Neutrophil (primary cell): ENCODE measurements at regions not wholly inside any gene's neighbourhood (a gene's known extent, or its start where the extent isn't known, plus 50 kb on each side); places are given as distances from the start of the nearest gene placed in this dataset.

ENCODE experiments used
- H3K27ac ChIP-seq: fragments of 200-600 bp; sonication (generic); 2 replicates; pipeline ENCODE4 v1.5.1; 2016; ENCODE audit warnings: mild to moderate bottlenecking, moderate library complexity
- H3K27me3 ChIP-seq: fragments of 200-600 bp; sonication (generic); 2 replicates; pipeline ENCODE4 v1.6.0; 2016; ENCODE audit warnings: mild to moderate bottlenecking
- H3K36me3 ChIP-seq: fragments of 200-600 bp; sonication (generic); 2 replicates; pipeline ENCODE4 v1.5.1; 2017
- H3K4me1 ChIP-seq, 2 experiments: fragments of 200-600 bp in 1 of 2; sonication (generic) in 1 of 2; 1 replicate in 1 of 2; 2 replicates in 1 of 2; pipeline versions ENCODE4 v1.5.1 to v1.6.1; 2013 to 2016; ENCODE audit warnings: low read depth in 1 of 2, low read length in 1 of 2, mild to moderate bottlenecking in 1 of 2, moderate library complexity in 1 of 2; ENCODE audit not compliant: control insufficient read depth in 1 of 2, insufficient read depth in 1 of 2
- H3K4me3 ChIP-seq, 2 experiments: fragments of 200-600 bp in 1 of 2; sonication (generic) in 1 of 2; 1 replicate in 1 of 2; 2 replicates in 1 of 2; pipeline ENCODE4 v1.5.1; 2013 to 2016; ENCODE audit warnings: low read depth in 1 of 2, low read length in 1 of 2, mild to moderate bottlenecking in 1 of 2, moderate library complexity in 1 of 2
- H3K9me3 ChIP-seq: fragments of 200-600 bp; sonication (generic); 2 replicates; pipeline ENCODE4 v1.5.1; 2016
- TF ChIP-seq, protein P1 (sequence below): fragments of 200-600 bp; sonication (generic); IDR thresholded peaks from 2 replicates; pipeline ENCODE4 v1.5.1; 2016; ENCODE audit warnings: antibody characterized with exemption

DNA sequence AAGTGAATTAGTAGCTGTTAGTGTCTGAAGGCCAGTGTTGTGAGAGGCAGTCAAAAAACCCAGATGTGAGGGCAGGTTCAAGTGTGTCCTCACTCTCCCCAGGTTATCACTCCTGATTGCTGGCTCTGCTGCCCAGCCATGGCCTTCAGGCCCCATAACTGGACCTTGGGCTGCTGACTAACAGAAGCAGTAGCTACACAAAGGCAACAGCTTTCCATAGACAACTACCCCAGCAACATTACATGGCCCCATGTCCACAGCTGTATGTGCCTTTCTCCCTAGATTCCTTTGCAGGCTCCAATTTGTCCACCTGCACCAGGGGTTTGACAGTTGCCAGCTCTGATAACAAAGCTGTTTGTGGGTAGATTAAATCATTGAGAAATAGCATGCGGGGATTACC is 297.8 kb downstream of the ARL4A start:
- Histone ChIP-seq H3K36me3 (no peaks in the 10 kb centered on the region), H3K27ac (no peak overlapping the region), H3K4me1 (no peaks in the 10 kb centered on the region)

DNA sequence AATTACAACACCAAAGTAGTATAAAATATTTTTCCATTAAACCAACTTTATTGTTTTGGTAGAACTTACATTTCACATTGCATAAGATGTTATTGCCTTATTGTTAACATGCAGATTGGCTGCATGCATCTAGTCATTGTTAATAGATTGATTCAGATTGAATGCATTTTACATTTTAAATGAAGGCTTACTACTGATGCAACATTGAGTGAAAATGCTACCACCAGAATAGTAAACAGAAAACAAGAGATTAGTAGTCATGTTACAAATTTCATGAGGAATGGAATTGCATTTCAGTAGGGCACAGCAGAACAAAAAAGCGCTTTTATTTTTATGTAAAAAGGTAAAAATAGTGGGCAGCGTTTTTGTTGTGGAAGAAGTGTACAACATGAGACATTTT is 298.3 kb downstream of the ARL4A start:
- Histone ChIP-seq H3K4me1 (no peaks in the 10 kb centered on the region), H3K27ac (no peak overlapping the region), H3K4me3 (no peak overlapping the region), H3K9me3 (no peaks in the 10 kb centered on the region), H3K27me3 (no peaks in the 10 kb centered on the region), H3K36me3 (no peaks in the 10 kb centered on the region)
- TF ChIP-seq, protein P1, sequence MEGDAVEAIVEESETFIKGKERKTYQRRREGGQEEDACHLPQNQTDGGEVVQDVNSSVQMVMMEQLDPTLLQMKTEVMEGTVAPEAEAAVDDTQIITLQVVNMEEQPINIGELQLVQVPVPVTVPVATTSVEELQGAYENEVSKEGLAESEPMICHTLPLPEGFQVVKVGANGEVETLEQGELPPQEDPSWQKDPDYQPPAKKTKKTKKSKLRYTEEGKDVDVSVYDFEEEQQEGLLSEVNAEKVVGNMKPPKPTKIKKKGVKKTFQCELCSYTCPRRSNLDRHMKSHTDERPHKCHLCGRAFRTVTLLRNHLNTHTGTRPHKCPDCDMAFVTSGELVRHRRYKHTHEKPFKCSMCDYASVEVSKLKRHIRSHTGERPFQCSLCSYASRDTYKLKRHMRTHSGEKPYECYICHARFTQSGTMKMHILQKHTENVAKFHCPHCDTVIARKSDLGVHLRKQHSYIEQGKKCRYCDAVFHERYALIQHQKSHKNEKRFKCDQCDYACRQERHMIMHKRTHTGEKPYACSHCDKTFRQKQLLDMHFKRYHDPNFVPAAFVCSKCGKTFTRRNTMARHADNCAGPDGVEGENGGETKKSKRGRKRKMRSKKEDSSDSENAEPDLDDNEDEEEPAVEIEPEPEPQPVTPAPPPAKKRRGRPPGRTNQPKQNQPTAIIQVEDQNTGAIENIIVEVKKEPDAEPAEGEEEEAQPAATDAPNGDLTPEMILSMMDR: no peak

More for the DNA sequence above, 297.8 kb downstream of the ARL4A start:
- TF ChIP-seq, protein P1: no peak
- H3K4me3 ChIP-seq: no peak overlapping the region
- H3K9me3 ChIP-seq: no peaks in the 10 kb centered on the region
- H3K27me3 ChIP-seq: no peaks in the 10 kb centered on the region

DNA sequence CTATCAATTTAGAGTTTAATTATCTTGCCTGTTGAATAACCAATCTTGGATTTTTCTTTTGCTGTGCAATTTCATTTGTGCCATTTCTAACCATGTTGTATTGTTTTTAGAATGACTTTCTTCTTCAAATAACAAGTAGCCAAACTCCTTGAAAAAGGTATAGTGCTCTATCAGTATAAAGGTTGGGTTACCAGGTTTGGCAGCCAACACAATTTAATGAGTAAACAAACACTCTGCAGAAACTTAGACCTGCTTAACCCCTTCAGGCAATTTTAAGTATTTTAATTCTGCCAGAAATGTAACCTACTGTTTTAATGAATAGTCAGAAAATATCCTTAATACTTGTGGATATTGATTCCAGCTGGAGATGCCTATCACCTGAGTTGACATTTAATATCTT is 299.8 kb downstream of the ARL4A start:
- Histone ChIP-seq H3K9me3 (no peaks in the 10 kb centered on the region), H3K4me1 (no peaks in the 10 kb centered on the region), H3K27ac (no peak overlapping the region), H3K4me3 (no peak overlapping the region), H3K36me3 (no peaks in the 10 kb centered on the region), H3K27me3 (no peaks in the 10 kb centered on the region)
- TF ChIP-seq, protein P1: no peak

DNA sequence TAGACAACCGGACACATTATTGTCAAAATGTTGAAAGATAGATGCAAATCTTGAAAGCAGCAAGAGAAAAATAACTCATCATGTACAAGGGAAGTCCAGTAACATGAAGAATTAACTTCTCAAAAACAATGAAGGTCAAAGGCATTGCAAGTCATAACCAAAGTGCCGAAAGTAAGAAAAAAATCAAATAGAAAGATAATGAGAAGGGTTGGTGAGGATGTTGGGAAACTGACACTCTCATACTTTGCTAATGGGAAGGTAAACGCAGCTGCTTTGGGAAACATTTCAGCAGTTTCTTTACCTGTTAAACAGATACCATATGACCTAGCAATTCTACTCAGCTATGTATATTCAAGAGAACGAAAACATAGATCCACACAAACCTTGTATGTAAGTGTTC is 303.0 kb downstream of the ARL4A start:
- Histone ChIP-seq H3K27ac (no peak overlapping the region), H3K36me3 (no peaks in the 10 kb centered on the region), H3K4me3 (no peak overlapping the region), H3K9me3 (no peaks in the 10 kb centered on the region), H3K4me1 (no peaks in the 10 kb centered on the region), H3K27me3 (no peaks in the 10 kb centered on the region)
- TF ChIP-seq, protein P1: no peak

DNA sequence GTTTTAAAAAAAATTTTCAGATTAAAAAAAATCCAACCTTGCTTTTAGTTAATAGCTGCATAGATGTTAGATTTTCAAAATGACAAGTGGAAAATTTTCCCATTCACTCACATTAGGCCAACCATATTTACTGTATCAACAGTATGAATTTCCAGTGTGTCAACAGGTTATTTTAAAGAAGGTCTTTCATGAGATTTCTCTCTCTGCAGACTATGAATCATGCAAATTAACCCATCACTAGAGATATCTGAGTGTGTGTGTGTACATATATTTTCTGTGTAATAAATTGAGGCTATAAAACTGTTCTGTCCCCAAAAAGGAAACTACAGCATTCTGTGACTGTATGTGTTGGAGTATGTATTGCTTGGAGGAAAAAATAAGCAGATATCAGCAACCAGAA is 305.6 kb downstream of the ARL4A start:
- Histone ChIP-seq H3K27me3 (no peaks in the 10 kb centered on the region), H3K4me3 (no peak overlapping the region), H3K9me3 (no peaks in the 10 kb centered on the region), H3K4me1 (no peaks in the 10 kb centered on the region), H3K27ac (no peak overlapping the region), H3K36me3 (no peaks in the 10 kb centered on the region)
- TF ChIP-seq, protein P1: no peak

DNA sequence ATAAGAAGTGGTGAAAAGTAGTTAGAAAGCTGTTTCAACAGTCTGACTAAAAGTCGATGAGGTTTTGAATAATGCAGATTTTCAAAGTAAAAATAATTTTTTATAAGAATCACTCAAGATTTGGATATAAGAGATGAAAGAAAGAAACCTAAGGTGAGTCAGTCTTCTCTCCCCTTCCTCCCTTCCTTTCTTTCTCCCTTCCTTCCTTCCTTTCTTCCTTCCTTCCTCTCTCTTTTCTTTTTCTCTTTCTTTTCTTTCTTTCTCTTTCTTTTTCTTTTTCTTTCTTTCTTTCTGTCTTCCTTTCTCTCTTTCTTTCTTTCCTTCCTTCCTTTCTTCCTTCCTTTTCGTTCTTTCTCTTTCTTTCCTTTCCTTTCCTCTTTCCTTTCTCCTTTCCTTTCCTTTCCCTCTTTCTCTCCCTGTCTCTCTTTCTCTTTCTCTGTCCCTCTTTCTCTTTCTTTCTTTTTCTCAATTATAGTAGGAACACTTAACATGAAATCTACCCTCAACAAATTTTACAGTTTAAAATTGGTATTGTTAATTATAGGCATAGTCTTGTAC is 308.6 kb downstream of the ARL4A start:
- TF ChIP-seq, protein P1: no peak

More for the DNA sequence above, 308.6 kb downstream of the ARL4A start:
- no peaks in the 10 kb centered on the region for H3K9me3 ChIP-seq
- no peak overlapping the region for H3K27ac ChIP-seq
- H3K27me3 ChIP-seq: no peaks in the 10 kb centered on the region
- H3K4me3 ChIP-seq: no peak overlapping the region
- H3K36me3 ChIP-seq: no peaks in the 10 kb centered on the region
- no peaks in the 10 kb centered on the region for H3K4me1 ChIP-seq
